Vagina (tissue), 2 donors: ENCODE measurements at regions not wholly inside any gene's neighbourhood (a gene's known extent, or its start where the extent isn't known, plus 50 kb on each side); places are given as distances from the start of the nearest gene placed in this dataset.

Experiments
- POLR2A ChIP-seq, 2 donors: fragments of 450-650 bp; IDR thresholded peaks; one replicate each; pipeline ENCODE4 v1.6.1; 2017; ENCODE audit warnings: antibody characterized with exemption in 2 of 2, mild to moderate bottlenecking in 2 of 2, moderate library complexity in 2 of 2
- TF ChIP-seq, protein P1 (sequence below), 3 experiments: fragments of 450-650 bp in 2 of 3; fragments of 200-600 bp in 1 of 3; sonication (generic) in 1 of 3; IDR thresholded peaks; one replicate each; pipeline ENCODE4 v1.5.1; 2017 to 2019; ENCODE audit warnings: antibody characterized with exemption in 3 of 3, mild to moderate bottlenecking in 2 of 3, moderate library complexity in 2 of 3

DNA sequence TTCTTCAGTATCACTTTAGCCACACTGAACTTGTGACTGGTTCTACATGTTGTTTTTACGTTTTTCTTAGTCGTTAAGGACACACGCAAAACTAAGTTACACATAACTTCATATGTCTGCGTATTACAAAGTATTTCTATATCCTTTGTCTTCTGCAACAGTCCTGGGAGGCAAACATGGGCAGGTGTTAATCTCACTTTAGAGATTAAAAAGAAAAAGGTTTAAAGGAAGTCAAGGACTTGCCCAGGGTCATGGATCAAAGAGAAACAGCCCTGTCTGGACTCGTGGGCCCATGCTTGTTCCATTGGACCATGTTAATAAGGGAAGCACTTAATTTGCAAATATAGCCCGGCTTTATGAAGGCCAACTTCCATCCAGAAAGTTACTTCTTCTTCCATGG is 98.6 kb upstream of the LPP start:
- TF ChIP-seq, protein P1, sequence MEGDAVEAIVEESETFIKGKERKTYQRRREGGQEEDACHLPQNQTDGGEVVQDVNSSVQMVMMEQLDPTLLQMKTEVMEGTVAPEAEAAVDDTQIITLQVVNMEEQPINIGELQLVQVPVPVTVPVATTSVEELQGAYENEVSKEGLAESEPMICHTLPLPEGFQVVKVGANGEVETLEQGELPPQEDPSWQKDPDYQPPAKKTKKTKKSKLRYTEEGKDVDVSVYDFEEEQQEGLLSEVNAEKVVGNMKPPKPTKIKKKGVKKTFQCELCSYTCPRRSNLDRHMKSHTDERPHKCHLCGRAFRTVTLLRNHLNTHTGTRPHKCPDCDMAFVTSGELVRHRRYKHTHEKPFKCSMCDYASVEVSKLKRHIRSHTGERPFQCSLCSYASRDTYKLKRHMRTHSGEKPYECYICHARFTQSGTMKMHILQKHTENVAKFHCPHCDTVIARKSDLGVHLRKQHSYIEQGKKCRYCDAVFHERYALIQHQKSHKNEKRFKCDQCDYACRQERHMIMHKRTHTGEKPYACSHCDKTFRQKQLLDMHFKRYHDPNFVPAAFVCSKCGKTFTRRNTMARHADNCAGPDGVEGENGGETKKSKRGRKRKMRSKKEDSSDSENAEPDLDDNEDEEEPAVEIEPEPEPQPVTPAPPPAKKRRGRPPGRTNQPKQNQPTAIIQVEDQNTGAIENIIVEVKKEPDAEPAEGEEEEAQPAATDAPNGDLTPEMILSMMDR (IDR thresholded peaks at IDR 0.05): no peak
- no peak for TF ChIP-seq POLR2A (IDR thresholded peaks at IDR 0.05)
